PFSK-1 (cell line): ENCODE measurements at regions not wholly inside any gene's neighbourhood (a gene's known extent, or its start where the extent isn't known, plus 50 kb on each side); places are given as distances from the start of the nearest gene placed in this dataset.

Source experiments
- FOXP2 ChIP-seq: optimal IDR thresholded peaks from 2 replicates; pipeline ENCODE3; 2011; ENCODE audit warnings: borderline replicate concordance, control low read depth, inconsistent platforms; ENCODE audit not compliant: insufficient read depth; ENCODE audit errors: extremely low read length, extremely low read depth
- POLR2AphosphoS5 ChIP-seq: IDR thresholded peaks from 2 replicates; pipeline ENCODE4 v1.6.1; 2012; ENCODE audit warnings: low read depth, mild to moderate bottlenecking, control low read depth, low read length, moderate library complexity
- REST ChIP-seq, 2 experiments: IDR thresholded peaks; 2 replicates each; pipeline versions ENCODE4 v1.6.1 to v1.8.0; 2011 to 2012; ENCODE audit warnings: low read depth in 2 of 2, low read length in 2 of 2, control low read depth in 1 of 2, inconsistent platforms in 1 of 2, mild to moderate bottlenecking in 1 of 2, moderate library complexity in 1 of 2; ENCODE audit not compliant: insufficient read depth in 1 of 2
- SIN3A ChIP-seq: IDR thresholded peaks from 2 replicates; pipeline ENCODE4 v1.6.1; 2012; ENCODE audit warnings: mild to moderate bottlenecking, low read length, moderate library complexity, borderline replicate concordance; ENCODE audit not compliant: insufficient read depth
- TAF1 ChIP-seq: IDR thresholded peaks from 2 replicates; pipeline ENCODE4 v1.6.1; 2012; ENCODE audit warnings: low read length, control low read depth, borderline replicate concordance; ENCODE audit not compliant: insufficient read depth

DNA sequence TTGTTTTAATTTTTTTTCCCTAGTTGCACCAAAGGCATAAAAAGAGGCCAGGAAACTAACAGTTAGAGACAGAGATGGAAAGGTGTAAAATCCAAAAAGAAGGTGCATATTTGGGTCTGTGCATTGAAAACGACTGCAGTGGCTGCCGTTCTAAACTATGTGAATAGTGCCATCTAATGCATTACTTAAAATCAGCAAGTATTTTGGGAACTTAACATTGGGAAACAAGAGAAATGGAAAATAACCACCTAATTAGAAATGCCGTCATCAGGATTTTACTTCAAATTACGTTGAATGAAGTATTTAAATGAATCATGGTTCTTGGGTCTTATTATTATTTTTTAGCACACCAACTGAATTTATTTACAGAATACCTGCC lies 189.5 kb upstream of the MIR17HG start:
- TF ChIP-seq POLR2AphosphoS5 (no peak), FOXP2 (no peak), SIN3A (no peak), REST (IDR thresholded peaks at IDR 0.05; ENCODE audit: insufficient read depth in 1 of 2, low read depth in 2 of 2, low read length in 2 of 2) (no peak), TAF1 (no peak)

DNA sequence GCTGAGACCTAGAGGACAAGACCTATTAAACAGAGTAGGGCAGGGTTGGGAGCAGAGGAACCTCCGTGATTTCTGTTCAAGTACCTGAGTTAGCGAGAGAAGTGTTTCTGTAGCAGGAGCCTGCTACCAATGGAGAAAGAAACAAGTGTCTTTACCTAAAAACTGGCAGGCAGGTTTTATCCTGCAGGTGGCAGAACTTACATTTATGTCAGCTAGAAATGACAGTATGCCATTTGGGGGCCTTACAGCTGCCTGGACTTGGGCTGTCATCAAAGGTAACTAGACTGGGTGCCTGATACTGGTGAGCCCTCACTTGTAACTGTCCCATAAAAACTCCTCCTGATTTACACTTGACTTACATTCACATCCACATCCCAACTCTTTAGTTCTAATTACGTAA lies 185.3 kb upstream of the MIR17HG start:
- no peak for TF ChIP-seq TAF1
- no peak for TF ChIP-seq FOXP2

GRCh38 chr13:91162589-91162988 lies 184.9 kb upstream of the MIR17HG start:
- TF ChIP-seq SIN3A (no peak), FOXP2 (no peak), REST (IDR thresholded peaks at IDR 0.05; ENCODE audit: insufficient read depth in 1 of 2, low read depth in 2 of 2, low read length in 2 of 2) (no peak), POLR2AphosphoS5 (no peak), TAF1 (no peak)

DNA sequence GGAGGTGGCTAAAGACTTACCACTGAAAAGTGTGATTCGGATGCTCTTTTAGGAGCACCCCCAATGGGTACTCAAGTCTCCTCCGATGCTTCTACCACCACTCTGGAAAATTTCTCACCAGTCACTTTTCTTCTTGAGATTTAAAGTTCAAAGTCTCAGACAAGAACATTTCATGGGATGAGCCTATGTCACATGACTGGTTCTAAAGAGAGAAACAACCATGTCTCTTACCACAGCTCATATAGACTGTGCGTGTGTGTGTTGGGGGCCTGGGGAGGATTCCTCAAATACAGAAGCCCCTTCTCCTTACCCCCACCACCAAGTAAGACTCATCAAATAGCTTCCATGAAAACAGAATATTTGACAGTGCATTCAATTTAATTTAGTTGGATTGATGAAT lies 181.7 kb upstream of the MIR17HG start:
- TF ChIP-seq SIN3A (no peak), FOXP2 (no peak), POLR2AphosphoS5 (no peak), TAF1 (no peak), REST (IDR thresholded peaks at IDR 0.05; ENCODE audit: insufficient read depth in 1 of 2, low read depth in 2 of 2, low read length in 2 of 2) (no peak)

DNA sequence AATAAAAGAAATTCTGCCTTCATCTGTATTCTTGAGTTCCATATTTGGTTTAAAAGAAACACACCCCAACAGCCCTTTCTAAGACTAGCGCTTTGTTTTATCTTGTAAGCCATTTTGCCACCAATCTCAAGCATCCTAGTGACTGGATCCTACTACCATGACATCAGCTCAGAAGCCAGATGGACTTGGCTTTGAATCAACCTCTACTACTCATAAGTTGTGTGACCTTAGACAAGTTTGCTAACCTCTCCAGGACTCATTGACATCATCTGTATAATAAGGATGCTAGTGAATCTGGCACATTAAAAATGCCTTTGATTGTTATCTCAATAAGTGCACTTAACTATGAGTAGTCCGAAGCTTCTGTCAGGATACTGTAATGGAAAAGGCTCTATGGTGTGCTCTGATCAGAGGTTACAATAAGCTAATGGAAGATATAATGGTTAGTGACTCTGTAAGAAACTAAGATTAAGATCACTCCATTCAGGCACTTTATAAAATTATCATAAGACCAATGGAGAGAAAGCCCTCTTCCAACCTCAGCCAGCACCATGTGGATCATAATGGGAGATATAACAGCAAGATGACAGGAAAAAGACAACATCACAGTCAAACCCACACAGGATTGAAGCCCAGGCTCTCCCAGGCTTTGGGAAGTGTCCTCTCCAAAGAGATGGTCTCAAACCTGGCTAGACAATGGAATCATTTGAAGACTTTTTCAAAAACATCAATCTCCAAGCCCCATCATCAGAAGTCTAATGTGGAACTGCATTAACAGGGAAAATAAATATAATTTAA lies 180.6 kb upstream of the MIR17HG start:
- TF ChIP-seq TAF1 (no peak), POLR2AphosphoS5 (no peak), REST (IDR thresholded peaks at IDR 0.05; ENCODE audit: insufficient read depth in 1 of 2, low read depth in 2 of 2, low read length in 2 of 2) (no peak), SIN3A (no peak), FOXP2 (no peak)
